ENCODE measurements at regions not wholly inside any gene's neighbourhood (a gene's known extent, or its start where the extent isn't known, plus 50 kb on each side); places are given as distances from the start of the nearest gene placed in this dataset.

DNA sequence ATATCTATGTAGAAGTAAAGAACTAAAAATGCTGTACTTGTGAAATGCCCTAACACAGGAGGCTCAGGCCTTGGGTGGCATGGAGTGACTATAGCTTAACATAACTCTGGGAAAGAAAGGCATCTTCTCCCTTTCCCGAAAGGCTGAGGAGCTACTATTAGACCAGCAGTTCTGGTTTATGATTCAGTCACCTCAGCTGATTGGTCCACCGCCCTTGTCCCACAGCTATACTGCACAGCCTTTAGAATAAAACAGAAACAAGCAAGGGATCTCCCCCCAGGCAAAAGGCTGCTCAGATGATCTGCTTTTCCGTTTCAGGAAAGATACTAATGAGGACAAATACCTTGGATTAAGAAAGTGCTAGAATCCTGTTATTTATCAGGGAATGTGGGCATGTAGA, 171.3 kb downstream of the SNCA start:
- no peak for DNase-seq

DNA sequence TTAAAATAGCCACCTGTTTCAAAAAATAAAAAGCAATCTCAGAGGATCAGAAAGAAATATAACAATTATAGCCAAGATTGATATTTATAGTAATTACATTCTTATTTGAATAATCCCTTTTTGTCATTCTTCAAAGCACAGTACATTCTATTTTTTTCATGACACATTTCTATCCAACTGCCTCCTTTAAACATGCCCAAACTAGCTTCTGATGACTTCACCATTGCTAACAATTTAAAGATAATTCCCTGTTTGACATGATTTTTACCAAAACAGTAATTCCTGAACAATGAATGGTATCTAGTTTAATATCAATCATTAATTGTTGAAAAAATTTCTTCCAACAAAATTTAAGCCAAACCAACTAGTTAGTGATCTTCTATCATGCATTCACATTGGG, 172.4 kb downstream of the SNCA start:
- DNase-seq, result no peak

DNA sequence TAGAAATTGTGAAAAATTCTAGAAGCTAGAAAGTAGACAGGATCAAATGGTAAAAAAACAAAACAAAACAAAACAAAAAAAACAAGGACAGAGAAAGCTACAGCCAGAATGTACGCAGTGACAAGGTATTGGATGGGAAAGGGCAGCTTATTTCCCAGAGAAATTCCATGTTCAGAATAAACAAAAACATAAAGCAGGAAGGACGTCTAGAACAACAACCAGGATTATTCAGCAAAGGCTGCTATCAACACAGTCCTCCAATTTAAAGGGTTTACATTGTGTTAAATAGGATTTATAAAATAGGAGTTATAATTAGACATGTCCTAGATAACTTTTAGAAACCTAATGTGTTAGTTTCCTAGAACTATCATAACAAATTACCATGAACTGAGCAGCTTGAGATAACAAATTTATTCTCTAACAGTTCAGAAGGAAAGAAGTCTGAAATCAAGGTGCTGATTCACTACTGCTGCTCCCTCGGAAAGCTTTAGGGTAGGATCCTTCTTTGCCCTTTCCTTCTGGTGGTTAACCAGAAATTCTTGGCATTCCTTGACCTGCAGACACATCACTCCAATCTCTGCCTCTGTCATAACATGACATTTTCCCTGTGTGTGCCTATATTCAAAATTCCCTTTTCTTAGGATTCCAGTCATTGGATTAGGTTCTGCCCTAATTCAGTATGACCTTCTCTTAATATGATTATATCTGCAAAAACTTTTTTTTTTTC, 175.6 kb downstream of the SNCA start:
- DNase-seq, result no peak

DNA sequence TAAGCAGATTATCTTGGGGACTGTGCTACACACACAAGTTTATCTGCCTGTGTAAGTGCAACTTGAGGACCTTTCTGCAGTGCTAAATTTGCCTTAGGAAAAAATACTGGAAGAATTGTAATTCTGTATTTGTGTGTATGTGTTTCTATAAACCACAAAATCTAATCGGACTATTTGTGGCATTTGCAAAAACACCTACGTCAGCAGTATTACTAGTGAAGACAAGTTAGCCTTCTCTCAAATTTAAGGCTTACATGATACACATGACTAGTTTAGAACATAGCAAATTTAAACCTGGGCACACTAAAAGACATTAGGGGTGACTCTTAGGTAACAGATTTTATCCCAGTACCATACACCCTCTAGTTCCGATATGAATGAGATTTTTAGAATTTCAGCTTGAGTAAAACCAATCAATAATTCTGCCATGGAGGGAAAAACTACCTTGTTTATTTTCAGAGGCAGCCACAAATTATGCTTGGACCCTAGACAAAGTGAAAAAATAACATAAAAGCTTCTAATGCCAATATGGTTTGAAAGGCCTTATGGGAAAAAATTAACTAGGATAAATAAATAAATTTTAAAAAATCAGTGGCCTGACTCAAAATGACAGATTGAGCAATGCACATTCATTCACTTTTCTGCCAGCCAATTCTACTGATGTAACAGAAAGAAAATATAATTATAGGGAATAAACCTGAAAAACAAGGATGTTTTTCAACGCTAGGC, 176.4 kb downstream of the SNCA start:
- DNase-seq, result no peak

DNA sequence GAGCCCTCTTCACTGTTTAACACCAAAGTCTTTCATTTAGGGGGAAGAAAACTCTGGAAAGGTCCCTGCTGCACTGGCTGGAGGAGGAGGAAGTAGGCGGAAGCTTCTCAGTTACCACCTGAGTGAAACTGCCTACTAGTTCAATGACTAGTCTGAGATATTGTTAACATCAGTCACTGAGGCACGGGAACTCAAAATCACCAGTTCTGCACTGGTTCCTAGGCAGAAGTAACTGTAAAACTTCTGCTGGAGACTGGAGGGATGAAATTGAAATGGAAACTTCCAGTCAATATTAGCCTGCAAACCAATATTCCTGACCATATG, 178.3 kb downstream of the SNCA start:
- DNase-seq, result no peak

DNA sequence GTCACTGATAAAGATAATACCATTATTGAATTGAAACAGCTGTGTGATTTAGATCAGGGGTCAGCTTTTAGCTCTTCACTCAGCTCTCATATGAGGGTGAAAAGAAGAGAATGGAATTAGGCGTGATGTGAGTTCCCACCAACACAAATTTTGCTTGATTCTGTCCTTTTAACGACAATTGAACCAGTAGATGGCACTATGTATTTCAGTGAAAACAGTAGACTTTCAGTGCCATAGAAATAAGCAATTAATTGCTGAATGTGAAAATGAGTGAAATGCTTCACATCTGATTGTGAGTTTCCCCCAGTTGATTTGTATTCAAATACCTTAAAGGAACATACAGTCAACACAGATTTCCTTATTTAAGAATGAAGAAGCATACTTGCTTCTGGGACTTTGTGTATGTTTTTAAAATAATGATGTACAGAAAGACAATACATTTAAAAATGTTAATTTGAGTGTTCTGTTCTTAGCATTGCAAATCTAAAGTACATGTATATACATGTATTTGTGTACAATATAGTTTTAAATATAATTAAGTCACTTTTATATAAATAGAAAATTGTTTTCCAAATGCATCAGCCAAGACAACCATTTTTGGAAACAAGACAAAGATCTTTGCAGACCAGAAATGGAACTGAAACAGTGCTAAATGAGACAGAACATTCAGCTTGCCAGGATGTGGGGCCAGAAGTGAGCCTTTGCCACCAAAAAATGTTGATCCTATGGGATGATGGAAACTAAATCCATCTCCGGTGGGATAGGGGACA, 178.8 kb downstream of the SNCA start:
- no peak for DNase-seq

DNA sequence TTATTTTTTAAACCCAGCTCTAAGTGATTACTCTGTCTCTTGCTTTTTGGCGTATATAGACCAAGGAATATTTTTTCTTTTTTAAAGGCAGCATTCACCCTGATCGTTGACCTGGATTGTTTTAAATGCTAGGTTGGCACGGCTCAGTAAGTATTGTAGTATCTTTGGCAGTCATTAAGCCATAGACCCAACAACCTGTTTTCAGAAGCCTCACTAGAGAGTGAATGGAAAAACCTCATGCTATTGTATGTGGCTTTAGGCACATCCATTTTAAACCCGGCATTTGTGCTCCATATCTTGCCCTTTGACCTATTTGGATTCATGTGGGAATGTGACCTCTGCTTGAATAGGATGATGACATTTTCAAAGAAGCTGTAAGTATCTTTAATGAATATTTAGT, 183.9 kb downstream of the SNCA start:
- no peak for DNase-seq

DNA sequence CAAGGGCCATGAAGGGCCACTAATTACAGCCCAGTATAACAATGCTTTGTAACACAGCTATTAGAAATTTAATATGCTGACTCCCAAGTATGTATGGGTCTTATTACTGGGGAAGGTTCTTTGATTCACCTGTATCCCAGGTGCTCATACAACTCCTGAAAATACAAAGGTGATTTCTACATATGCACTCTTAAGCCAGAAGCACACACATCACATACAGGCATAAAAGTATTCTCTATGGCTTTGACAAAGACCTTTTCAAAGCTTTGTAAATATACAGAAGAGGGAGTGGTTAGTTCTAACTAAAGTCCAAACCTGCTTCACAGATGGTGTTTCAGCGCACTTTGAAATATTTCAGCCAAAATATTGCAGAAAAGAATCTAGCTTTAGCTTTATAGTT, 191.5 kb downstream of the SNCA start:
- DNase-seq, result no peak

DNA sequence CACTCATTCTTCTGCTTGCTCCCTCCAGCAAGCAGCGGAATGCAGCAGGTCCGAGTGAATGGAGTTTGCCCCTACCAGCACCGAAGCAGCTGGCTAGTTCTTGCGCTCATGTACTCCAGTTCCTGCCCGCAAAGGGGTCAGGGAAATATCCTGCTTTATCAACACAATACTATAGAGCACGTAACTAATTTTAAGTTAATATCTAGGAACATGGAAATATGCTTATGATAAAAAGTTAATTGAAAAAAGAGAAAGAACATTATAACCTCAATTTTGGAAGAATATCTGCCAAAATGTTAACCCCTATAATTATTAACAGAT, 195.6 kb downstream of the SNCA start:
- DNase-seq, result no peak

DNA sequence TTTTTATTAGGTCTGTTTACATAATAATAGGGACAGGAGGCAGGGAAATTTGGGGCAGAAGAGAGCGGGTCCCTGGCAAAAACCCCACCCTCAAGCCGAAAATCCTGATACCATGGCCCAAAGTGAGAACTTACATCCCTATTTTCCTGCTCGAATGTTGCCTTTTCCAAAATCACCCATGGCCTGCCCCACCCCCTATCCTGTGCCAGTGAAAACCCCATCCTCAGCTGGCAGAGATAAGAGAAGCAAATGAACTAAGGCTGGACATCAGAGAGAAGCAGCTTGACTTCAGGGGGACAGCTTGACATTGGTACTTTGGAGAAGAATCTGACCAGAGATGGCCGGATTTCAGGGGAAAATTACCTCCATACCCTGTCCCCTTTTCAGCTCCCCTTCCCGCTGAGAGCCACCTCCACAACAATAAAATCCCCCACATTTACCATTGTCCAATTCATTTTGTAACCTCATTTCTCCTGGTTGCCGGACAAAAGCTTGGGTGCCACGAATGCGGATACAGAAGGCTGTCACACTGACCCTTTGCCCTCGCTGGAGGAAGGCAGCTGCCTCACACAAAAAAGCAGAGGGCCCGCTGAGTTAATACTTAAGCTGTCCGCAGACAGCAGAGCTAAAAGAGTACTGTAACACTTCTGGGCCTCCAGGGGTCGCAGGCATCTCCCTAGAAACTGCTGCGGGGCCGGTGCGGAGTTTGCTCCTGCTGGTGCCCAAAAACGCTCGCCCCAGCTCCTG, 196.2 kb downstream of the SNCA start:
- DNase-seq, result no peak

DNA sequence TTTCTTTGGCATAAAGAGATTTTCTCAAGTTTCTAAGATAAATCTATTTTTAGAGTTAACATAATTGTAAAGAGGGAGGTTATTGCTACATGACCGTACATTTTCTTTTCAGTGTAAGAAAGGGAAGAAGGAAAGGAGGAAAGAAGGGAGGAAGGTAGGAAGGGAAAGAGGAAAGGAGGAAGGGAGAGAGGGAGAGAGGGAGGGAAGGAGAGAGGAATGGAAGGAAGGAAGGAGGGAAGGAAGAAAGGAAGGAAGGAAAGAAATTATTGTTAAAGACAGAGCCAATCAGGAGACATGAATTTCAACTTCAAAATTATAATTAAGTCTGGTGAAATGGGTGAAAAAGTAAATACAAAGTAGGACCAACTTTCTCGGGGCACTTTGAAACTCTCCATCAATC, 197.6 kb downstream of the SNCA start:
- no peak for DNase-seq

DNA sequence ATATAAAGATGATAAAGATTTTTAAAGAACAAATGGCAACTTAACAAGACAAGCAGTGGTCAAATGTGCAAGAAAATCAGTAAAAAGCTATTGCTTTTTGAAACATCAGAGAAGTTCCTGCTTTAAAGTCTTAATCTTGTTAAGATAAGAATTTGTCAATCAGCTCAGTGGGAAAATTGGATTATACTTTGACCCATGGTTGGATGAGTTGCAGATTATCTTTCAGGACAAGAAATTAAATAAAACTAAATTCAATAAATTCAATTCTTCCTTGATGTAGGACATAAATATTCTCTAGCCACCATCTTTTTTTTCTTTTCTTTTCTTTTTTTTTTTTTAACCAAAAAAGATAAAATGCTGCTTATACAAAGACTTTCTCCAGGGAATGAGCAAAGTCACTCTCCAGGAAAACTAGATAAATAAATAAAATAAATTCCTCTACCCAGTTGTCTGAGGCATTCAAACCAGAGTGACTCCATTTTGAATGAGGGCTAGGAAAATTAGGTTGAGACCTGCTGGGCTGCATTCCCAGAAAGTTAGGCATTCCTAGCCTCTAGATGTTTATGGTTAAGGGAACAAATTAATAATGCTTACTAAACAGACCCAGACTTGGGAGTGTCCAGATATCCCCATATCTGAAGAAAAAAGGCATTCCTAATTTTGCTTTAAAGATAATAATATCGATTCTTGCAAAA, 211.2 kb downstream of the SNCA start:
- no peak for DNase-seq

DNA sequence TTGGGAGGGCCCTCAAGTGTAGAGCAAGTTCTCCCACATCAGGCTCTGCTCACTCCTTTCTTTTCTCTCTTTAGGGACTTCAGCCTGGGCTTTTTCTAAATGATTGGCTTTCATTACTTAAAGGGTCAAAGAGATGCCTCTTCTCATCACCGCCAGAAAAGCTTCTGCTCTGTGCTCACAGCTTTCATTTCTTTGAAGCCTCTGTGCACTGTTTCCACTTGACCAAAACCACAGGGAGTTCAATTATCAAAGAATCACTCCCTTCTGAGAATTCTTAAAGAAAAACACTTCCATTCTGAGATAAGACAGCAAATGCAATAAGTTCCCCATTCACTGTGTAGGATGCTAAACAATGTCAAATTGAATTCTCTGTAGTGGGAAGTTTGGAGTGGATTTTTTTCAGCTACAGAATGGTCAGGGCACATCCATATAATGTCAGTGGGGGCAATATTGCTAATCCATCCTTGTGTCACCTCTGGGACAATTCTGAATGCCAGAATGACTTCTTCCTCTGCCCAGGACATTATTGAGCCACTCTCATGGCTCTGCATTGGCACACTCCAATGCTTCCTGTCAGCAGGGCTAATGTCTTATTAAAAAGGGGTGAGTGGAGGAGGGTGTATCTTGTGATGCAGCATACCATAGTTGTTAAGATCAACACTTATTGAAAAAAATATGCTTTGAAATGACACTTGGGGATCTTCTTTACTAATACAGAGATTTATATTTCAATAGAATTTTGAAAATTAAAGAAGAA, 217.6 kb downstream of the SNCA start:
- DNase-seq, result no peak

DNA sequence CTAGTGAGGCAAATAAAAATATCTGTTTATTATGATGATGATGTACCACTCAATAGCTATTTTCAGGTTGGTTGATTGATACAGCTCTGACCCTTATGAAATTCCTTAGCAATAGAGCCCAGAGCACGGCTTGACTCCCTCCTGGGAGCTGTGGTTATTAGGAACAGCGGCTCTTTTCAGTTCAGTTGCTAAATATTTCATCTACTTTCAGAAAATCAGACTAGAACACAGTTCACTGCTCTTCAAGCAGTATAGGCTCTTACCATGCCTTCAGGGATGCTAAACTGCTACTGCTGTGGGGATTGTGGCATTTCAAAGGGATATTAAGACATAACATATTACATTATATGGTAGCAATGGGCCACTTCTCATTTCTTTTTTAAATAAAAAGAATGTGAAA, 218.8 kb downstream of the SNCA start:
- DNase-seq, result no peak

DNA sequence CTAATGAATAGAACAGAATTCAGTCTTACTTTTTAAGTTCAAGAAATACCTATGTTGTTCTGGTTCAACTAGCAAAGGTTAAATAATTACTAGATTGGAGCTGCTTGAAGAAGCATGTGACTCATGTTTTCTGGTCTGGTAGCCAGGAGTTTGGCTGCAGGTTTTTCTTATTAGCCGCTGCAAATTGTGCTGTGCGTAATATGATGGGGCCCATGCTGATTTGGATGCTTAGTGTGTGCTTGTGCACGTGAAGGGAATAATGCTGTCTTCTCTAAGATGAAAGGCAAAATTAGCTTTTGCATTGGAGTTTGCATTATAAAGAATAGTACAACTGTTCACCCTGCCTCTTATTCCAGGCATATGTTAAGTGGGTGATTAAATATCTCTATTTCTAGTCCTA, 219.6 kb downstream of the SNCA start:
- DNase-seq, result no peak

DNA sequence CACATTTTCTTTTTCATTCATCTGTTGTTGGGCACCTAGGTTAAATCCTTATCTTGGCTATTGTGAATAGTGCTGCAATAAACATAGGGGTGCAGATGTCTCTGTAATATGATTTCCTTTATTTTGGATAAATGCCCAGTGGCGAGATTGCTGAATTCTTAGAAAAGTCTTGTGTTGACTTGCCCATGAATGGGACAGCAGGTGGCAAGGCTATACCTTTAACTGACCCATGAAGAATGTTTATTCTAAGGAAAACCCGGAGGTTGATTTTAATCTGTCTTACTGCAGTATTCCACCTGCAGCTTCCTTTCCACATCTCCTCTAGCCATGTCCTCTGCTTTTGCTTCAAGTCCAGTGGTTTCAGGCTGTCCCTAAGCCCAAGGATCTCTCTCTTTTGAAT, 220.6 kb downstream of the SNCA start:
- DNase-seq, result no peak

DNA sequence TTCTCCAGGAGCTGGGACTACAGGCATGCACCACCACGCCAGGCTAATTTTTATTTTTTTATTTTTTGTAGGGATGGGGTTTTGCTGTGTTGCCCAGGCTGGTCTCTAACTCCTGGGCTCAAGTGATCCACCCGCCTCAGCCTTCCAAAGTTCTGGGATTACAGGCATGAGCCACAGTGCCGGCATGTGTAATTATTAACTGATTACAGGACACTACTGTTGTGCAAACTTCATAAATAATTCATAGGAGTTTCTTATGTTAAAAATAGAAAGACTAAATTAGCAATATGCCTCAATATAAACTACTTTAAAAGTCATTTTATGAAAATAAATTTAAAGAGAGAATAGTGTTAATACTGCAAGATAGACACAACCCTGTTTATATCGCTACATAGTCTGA, 221.9 kb downstream of the SNCA start:
- no peak for DNase-seq

DNA sequence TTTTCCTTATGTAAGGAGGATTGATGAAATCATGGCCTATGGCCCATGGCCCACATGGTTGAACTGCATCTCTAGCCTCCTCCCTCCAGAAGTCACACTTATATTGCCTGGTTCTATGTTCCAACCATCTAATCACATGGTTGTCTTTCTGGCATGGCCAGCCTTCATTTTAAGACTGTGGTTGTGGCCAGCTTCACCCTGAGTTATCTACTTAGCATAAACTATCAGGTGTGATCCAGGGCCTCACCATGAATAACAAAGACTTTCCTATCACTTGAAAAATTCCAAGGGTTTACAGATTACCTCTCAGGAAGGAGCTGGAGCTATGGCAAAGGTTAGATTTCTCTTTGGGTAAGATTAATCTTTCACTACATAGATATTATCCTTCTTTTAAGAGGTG, 222.8 kb downstream of the SNCA start:
- no peak for DNase-seq

DNA sequence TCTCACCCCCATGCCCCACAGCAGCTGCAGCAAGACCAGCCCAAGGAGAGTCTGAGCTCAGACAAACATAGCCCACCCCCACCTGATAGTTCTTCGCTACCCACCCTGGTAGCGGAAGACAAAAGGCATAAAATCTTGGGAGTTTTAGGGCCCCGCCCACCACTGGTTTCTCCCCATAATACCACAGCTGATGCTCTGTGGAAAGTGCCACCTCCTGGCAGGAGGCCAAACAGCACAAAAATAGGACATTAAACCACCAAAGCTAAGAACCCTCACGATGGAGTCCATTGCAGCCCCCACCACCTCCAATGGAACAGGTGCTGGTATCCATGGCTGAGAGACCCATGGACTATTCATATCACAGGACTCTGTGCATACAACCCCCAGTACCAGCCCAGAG, 226.7 kb downstream of the SNCA start:
- no peak for DNase-seq

DNA sequence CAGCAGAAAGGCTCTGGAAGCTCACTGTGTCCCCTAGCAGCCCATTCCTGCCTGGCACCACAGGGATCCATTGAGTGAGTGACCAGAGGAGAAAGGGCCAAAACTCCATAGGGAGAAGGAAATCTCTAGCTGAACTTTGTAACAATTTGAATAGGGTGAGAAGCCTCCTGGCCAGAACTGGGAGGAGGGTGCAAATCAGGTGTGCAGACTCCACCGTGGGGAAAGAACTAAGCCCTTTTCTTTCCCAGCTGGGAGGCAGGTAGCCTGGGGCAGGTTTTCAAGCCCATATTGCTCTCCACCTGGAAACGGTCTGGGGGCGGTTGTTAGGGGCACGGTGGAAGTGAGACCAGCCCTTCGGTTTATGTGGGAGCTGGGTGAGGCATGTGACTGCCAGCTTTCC, 227.2 kb downstream of the SNCA start:
- no peak for DNase-seq

DNA sequence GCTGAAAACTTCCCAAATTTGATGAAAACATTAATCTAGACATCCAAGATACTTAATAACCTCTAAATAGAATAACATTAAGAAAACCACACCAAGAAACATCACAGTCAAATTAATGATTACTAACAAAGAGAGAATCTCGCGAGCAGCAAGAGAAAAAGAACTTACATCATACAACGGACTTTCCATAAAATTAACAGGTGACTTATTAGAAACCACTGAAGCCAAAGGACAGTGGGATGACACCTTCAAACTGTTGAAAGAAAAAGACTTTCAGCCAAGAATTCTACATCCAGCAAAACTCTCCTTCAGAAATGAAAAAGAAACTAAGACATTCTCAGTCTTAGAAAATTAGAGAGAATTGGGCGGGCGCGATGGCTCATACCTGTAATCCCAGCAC, 232.0 kb downstream of the SNCA start:
- DNase-seq, result no peak

DNA sequence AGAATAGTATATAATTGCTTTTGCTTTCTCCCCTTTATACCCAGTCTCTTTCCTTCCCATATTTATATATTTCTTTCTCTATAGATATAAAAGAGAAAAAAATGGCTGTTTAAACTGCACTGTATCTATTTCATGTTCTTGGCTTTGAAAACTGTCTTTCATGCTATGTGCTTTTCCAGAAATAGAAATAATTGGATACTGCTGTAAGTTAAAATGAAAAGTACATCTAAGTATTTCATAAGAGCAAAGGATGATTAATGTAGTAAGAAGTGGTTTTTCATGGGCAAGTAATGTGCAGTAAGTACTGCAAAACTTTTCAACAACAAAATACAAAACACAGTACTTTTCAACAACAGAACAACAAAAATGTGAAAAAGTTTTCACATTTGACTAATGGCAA, 237.9 kb downstream of the SNCA start:
- no peak for DNase-seq

Measured in effector CD4-positive, alpha-beta T cell (primary cell).